ENCODE measurements at regions not wholly inside any gene's neighbourhood (a gene's known extent, or its start where the extent isn't known, plus 50 kb on each side); places are given as distances from the start of the nearest gene placed in this dataset.

DNA sequence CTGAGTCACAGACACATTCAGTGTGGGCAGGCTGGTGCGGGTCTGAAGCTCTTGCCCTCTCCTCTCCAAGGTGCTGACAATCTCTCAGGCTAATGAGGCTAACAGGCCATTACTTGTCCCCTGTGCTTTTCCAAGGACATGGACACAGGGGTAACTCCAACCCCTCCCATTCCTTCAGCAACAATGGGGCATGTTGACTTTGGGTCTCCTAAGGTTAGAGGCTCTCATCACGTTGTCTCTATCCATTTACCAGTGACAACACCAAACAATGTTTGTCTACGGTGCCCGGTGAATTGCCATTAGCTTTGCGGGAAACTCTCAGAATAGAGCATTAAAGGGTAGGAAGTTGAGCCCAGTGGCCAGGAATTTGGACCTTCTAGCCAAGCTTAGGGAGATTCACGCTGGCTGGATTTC, 101.6 kb upstream of the TNS3 start (continued):
- TF ChIP-seq, protein P1, sequence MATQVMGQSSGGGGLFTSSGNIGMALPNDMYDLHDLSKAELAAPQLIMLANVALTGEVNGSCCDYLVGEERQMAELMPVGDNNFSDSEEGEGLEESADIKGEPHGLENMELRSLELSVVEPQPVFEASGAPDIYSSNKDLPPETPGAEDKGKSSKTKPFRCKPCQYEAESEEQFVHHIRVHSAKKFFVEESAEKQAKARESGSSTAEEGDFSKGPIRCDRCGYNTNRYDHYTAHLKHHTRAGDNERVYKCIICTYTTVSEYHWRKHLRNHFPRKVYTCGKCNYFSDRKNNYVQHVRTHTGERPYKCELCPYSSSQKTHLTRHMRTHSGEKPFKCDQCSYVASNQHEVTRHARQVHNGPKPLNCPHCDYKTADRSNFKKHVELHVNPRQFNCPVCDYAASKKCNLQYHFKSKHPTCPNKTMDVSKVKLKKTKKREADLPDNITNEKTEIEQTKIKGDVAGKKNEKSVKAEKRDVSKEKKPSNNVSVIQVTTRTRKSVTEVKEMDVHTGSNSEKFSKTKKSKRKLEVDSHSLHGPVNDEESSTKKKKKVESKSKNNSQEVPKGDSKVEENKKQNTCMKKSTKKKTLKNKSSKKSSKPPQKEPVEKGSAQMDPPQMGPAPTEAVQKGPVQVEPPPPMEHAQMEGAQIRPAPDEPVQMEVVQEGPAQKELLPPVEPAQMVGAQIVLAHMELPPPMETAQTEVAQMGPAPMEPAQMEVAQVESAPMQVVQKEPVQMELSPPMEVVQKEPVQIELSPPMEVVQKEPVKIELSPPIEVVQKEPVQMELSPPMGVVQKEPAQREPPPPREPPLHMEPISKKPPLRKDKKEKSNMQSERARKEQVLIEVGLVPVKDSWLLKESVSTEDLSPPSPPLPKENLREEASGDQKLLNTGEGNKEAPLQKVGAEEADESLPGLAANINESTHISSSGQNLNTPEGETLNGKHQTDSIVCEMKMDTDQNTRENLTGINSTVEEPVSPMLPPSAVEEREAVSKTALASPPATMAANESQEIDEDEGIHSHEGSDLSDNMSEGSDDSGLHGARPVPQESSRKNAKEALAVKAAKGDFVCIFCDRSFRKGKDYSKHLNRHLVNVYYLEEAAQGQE (IDR thresholded peaks at IDR 0.05; ENCODE audit: borderline replicate concordance in 1 of 2, low read depth in 1 of 2, low read length in 2 of 2) = peak; percentile 4 to 80; a peak in 3 of 4 replicates
- TF ChIP-seq, protein P2, sequence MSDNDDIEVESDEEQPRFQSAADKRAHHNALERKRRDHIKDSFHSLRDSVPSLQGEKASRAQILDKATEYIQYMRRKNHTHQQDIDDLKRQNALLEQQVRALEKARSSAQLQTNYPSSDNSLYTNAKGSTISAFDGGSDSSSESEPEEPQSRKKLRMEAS (IDR thresholded peaks at IDR 0.05) = peak; percentile 13; the same call in 1 of the 2 replicates
- TF ChIP-seq LBX2 (CRISPR knock-in tag; IDR thresholded peaks at IDR 0.05; ENCODE audit: borderline replicate concordance) = no peak
- no peak for TF ChIP-seq ZNF83 (CRISPR knock-in tag; IDR thresholded peaks at IDR 0.05; ENCODE audit: borderline replicate concordance)
- peak; percentile 76 for TF ChIP-seq ZNF644 (CRISPR knock-in tag; IDR thresholded peaks at IDR 0.05; ENCODE audit: low read depth)
- 0 out of 2 replicates have a peak, but pooled peaks have one; percentile 37 for TF ChIP-seq MEIS1 (CRISPR knock-in tag; IDR thresholded peaks at IDR 0.05; ENCODE audit: borderline replicate concordance)
- peak; percentile 51; the same call in 1 of the 2 replicates for TF ChIP-seq SAP130 (CRISPR knock-in tag; IDR thresholded peaks at IDR 0.05; ENCODE audit: low read depth)
- no peak for TF ChIP-seq ZNF296 (CRISPR knock-in tag; conservative IDR thresholded peaks at IDR 0.05)
- TF ChIP-seq ZNF564 (CRISPR knock-in tag; IDR thresholded peaks at IDR 0.05) = no peak
- TF ChIP-seq ZNF605 (CRISPR knock-in tag; IDR thresholded peaks at IDR 0.05) = 0 out of 2 replicates have a peak, but pooled peaks have one; percentile 33
- TF ChIP-seq ZBTB20 (CRISPR knock-in tag; IDR thresholded peaks at IDR 0.05; ENCODE audit: borderline replicate concordance, low read depth) = 0 out of 2 replicates have a peak, but pooled peaks have one; percentile 25
- TF ChIP-seq PHF21A (CRISPR knock-in tag; IDR thresholded peaks at IDR 0.05) = peak; percentile 52; the same call in 1 of the 2 replicates
- no peak for TF ChIP-seq ZNF674 (CRISPR knock-in tag; IDR thresholded peaks at IDR 0.05; ENCODE audit: low read depth)
- TF ChIP-seq HIC2 (CRISPR knock-in tag; IDR thresholded peaks at IDR 0.05; ENCODE audit: low read depth) = peak; percentile 75; the same call in 1 of the 2 replicates
- TF ChIP-seq LCORL (IDR thresholded peaks at IDR 0.05) = no peak
- TF ChIP-seq LCORL (CRISPR knock-in tag; IDR thresholded peaks at IDR 0.05) = 0 out of 2 replicates have a peak, but pooled peaks have one; percentile 14
- TF ChIP-seq, protein P3, sequence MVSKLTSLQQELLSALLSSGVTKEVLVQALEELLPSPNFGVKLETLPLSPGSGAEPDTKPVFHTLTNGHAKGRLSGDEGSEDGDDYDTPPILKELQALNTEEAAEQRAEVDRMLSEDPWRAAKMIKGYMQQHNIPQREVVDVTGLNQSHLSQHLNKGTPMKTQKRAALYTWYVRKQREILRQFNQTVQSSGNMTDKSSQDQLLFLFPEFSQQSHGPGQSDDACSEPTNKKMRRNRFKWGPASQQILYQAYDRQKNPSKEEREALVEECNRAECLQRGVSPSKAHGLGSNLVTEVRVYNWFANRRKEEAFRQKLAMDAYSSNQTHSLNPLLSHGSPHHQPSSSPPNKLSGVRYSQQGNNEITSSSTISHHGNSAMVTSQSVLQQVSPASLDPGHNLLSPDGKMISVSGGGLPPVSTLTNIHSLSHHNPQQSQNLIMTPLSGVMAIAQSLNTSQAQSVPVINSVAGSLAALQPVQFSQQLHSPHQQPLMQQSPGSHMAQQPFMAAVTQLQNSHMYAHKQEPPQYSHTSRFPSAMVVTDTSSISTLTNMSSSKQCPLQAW (CRISPR knock-in tag; IDR thresholded peaks at IDR 0.05) = peak; percentile 59; the same call in 1 of the 2 replicates
- TF ChIP-seq, protein P4, sequence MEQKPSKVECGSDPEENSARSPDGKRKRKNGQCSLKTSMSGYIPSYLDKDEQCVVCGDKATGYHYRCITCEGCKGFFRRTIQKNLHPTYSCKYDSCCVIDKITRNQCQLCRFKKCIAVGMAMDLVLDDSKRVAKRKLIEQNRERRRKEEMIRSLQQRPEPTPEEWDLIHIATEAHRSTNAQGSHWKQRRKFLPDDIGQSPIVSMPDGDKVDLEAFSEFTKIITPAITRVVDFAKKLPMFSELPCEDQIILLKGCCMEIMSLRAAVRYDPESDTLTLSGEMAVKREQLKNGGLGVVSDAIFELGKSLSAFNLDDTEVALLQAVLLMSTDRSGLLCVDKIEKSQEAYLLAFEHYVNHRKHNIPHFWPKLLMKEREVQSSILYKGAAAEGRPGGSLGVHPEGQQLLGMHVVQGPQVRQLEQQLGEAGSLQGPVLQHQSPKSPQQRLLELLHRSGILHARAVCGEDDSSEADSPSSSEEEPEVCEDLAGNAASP (CRISPR knock-in tag; IDR thresholded peaks at IDR 0.05; ENCODE audit: borderline replicate concordance) = peak; percentile 81; the same call in 1 of the 2 replicates
- no peak for TF ChIP-seq FOXA1 (IDR thresholded peaks at IDR 0.05)
- TF ChIP-seq FOXA1 (CRISPR knock-in tag; IDR thresholded peaks at IDR 0.05) = peak; percentile 93
- peak; percentile 36; the same call in 1 of the 2 replicates for TF ChIP-seq HNF4A (CRISPR knock-in tag; IDR thresholded peaks at IDR 0.05)

Data from HepG2 (cell line).